NOMO-1 (cell line): ENCODE measurements at regions not wholly inside any gene's neighbourhood (a gene's known extent, or its start where the extent isn't known, plus 50 kb on each side); places are given as distances from the start of the nearest gene placed in this dataset.
"Not testable (repeated sequence)": the region's sequence is repeated elsewhere in the genome, so short reads cannot be mapped to it uniquely, and the experiment has no call there.

ENCODE experiments used
- DNase-seq, 2 experiments: peaks; one replicate each; lab custom pipeline; 2025; ENCODE audit not compliant: unreplicated experiment in 2 of 2; lab: John Stamatoyannopoulos, UW

DNA sequence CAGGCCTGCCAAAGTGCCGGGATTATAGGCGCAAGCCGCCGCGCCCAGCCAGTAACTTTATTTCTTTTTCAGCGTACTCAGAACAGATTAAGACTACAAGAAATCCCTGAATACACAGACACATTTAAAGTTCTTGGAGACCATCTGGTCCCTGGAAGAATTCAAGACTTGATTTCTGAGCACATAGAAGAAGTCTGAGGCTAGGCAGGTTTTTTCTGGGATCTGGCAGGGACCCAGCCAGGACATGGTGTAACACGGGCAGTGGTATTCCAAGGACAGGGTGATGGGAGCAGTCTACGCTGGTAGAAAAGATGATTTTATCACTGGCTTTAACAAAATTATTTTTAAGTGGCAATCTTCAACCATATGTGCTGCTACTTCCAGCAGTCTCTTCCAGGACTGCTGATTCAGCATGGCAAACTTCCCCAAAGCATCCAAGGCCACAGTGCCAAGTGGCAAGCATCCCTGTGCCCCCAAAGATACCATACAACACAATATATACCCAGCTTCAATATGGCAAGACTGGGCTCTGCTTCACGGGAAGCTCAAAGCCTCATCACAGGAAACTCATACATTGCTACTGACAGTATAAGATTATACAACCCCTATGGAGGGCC lies 105.2 kb upstream of the OR5AK2 start:
- no peak for DNase-seq

DNA sequence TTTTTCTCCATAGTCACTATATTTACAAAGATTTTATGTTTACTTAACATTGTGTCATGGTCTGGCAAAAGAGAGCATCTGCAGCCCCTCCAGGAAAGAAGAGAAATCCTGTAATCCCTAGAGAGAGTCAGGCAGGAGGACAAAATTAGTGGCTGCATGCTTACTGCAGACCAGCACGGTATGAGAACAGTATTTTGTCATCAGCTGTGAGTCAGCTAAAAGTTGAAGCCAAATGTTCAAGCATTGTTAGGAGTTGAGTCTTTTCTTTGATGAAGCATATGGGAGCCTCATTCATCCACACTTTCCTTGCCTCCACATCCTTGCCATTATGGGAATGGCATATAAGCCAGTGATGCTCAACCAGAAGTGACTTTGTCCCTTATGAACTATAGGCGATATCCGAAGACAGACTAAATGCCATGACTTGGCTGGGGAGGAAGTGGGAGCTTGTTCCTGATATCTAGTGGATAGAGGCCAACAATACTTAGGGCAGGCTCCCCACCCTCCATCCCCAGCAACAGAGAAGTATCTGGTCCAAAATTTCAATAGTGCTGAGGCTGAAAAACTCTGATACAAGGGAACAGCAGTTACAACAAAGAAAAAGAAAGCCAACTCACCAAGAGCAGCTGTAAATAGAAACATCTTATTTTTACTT lies 112.0 kb upstream of the OR5AK2 start:
- DNase-seq = no peak

DNA sequence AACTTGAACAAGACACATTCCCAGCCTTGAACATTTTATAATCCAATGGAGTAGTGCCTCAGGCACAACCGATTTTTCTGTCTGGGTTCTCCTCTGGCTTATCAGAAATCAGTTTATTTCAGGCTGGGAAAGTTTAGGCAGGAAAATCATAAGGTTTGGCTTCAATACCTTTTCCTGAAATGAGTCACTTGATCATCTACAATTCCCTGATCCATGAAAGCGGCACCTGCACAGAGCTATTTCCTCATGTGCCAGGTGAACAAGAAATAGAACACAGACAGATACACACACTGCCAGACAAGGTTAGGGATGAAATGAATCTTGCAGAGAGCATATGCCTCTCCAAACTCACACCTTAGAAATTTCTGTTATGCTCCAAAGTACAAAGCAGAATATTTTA lies 106.7 kb upstream of the OR9G4 start:
- DNase-seq = no peak

DNA sequence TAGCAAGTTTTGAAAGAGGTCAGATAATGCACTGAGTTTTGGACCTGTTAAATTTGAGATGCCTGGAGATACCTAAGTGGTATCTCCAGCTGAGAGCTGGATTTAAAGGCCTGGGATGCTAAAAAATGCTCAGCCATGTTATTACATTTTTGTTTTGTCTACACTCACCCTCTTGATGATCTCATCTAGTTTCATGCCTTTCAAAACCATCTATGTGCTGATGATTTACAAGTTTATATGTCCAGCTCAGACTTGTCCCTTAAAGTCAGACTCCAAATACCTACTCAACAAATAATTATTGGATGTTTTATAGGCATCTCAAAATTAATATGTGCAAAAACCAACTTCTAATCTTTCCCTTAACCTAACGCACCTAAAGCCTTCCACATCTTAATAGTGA lies 103.6 kb upstream of the OR9G4 start:
- DNase-seq = no peak

DNA sequence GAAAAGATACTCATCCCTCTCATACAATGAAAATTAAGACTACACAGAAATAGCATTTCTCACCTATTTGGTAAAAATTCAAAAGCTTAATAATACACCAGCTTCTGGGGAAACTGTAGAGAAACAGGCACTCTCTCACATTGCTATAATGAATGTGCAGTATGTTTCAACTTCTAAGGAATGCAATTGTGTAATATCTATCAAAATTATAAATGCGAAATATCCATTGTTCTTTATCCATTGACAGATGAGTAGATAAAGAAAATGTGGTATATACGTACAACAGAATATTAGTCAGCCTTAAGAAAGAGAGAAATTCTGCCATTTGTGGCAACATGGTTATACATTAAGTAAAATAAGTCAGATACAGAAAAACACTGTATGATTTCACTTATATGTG lies 101.4 kb upstream of the OR9G4 start:
- DNase-seq = no peak

DNA sequence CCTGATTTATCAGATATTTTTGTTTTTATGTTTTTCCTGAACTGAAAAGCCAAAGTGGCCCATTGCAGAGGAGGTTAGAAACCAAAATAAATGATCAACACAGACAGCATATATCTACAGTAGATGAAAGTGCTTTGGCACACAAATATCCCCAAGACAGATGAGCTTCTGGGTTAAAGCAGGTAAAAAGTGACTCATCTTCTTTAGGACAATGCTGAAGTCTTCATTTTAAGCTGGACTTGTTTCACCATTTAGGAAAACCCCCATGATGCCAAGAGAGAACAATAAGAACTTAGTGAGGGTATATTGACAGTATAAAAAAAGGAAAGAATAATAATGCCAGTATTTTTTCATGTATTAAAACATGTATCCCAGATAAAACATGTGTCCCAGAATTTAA lies 100.8 kb upstream of the OR9G4 start:
- no peak for DNase-seq

DNA sequence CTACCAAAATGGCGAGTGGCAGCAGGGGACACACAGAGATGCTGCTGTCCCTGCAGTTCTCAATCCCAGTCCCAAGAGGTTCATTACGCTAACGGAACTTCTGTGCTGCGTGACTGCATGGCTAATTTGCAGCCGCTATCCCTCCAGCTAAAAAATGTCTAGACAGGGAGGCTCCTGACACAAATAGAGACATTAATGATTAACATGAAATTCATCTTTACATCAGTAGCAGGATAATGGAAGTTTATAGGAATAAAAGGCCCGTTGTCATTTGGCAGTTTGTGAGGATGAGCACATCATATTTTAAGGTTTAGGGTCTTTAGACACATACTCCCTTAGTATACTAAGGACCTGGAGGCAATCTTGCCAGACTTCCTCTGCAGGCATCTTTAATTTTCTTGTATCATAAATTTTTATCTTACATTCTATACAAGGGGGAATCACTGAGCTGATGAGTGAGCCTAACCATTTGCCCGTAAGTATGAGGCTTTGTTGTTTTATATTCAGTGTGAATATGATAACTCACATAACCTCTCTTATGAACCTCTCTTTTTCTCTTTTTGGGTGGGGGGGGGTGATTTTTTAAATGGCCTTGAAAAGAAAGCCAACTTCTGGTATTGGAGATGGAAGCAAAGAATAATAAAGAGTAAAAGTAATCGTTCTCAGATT lies 99.8 kb upstream of the OR9G4 start:
- DNase-seq = no peak

DNA sequence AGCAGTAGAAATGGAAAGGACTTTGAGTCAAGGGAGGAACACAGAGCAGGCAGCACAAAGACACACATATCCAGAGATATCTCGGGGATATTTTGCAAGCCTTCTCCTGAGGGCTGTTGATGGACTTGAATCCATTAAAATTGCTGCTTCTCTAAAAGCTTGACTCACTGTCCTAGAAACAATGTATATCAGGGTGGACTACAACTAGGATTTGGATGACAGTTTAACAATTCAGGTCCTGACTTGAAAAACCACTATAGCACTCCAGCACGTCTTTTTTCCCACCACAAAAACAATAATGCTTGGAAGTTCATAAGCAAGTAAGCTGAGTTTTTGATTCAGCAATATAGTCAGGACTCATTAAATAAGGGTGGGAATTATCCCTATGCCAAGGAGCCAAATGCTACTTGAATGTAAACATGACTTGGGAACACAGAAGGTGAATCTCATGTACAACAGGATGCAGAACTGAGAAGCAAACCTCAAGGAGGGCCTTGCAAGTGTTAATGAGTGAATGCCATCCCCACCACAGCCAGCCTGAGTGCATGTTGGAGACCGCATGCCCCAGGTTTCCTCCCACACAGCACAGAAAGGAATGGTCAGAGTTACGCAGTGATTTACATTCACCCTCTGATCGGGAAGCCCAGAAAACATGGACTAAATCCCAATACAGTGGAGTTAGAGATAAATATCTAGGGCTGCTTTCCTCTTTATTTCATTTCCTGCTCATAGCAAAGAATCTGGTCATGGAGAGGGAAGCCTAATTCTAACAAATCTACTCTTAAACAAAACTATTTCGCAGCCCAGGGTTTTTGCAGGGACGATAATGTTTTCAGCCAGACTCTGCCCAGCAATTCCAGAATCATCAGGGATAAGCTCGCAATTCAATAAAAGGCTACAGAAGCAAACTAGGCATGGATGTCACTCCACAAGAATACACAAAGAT lies 98.4 kb upstream of the OR9G4 start:
- DNase-seq = no peak

DNA sequence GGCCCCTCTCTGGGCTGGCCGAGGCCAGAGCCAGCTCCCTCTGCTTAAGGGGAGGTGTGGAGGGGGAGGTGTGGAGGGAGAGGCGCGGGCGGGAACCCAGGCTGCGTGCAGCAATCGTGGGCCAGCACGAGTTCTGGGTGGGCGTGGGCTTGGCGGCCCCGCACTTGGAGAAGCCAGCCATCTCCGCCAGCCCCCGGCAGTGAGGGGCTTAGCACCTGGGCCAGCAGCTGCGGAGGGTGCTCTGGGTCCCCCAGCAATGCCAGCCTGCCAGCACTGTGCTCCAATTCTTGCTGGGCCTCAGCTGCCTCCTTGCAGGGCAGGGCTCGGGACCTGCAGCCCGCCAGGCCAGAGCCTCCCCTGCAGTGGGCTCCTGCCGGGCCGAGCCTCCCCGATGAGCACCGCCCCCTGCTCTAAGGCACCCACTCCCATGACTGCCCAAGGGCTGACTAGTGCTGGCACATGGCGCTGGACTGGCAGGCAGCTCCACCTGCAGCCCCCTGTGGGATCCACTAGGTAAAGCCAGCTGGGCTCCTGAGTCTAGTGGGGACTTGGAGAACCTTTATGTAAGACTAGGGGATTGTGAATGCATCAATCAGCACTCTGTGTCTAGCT lies 96.7 kb upstream of the OR9G4 start:
- no peak for DNase-seq

DNA sequence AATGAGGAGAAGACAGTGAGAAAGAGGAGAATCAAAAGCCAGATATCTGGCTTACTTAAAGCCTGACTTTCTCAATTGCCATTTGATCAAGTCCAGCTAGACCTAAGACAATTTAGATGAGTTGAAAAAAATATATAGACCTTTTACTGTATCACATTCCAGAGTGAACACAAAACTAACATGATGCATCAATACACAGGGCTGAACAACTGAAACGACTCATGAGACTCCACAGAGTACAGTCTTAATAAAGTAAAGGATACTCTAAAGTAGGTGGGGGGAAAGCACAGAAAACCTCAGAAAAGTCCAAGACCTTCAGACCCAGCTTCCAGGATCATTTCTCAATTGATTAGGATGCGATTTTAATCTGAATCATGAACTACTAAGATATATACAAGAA lies 95.3 kb upstream of the OR9G4 start:
- no peak for DNase-seq

DNA sequence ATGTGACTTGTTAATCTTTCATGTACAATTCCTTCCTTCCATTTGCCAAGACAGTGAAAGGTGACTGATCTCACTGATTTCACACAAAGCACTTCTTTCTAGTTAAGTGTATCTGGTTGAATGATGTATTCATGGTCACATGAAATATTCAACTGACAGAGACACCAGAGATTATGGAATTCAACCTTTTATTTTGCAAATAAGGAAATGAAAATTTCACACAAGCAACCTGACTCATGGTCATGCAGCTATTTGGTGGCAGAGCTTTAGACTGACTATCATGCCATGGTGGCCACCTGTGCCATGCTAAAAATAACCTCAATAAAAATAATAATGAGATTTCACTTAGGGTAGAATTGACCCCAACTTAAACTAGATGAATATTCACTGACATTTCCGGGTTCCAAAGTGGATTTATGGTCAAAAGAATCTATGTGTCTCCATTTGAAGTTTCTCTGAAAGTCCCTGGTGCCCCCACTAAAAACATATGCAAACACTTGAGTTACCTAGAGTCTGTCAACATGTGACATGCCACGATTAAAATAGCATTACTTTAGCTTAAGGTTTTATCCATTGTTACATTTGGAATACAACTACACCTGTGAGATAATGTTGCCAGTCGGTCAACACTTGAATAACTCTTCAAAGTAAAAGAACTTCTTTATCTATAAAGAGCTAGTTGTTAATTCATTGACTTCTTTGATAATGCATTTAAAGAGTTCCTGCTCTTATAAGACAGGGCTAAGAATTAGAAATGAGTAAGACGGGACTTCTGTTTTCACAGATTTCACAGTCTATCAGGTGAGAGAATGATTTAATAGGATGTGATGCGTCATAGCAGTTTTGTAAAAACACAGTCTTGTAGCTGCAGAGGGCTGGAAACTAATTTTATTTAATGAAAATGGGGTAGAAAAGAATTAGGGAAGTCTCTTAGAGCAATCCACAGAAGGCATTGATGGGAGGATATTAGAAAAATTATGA lies 94.6 kb upstream of the OR9G4 start:
- DNase-seq = no peak

DNA sequence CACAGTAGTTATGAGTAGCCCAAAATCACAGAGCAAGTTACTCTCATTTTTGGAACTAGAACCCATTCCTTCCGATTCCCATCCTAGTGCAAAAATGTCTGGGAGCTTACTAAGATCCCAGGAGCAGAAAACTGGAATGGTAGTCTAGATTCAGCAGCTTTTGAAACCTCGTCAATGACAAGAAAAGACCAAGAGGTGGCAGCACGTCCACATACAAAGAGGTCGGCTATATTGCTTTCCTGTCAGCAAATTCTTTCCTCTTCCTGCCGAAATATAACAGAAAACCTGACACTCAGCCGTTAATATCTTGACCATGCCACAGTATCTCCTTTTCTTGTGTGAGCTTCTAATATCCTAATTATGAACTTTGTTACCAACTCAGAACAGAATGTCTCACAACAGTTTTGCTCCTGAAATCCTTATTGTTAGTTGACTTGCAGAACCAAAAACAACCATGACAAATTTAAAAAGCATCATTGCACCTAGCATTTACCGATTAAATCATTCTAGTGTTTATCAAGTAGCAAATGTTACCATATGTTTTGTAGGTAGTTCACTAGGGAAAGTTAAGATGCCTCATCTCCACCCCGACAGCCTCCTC lies 92.8 kb upstream of the OR9G4 start:
- DNase-seq = peak in 1 of 2 experiments; percentile 55

DNA sequence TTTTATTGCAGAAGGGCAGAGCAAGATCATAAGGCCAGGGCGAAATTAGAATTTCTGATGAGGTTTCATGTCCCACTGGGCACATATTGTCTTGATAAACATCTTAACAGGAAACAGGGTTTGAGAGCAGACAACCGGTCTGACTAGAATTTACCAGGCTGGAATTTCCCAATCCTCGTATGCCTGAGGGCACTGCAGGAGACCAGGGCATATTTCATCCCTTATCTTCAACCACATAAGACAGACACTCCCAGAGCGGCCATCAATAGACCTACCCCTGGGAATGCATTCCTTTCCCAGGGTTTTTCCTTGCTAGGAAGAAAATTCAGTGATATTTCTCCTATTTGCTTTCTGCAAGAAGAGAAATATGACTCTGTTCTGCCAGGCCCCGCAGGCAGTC lies 78.9 kb upstream of the OR9G4 start:
- DNase-seq = not testable (repeated sequence)

DNA sequence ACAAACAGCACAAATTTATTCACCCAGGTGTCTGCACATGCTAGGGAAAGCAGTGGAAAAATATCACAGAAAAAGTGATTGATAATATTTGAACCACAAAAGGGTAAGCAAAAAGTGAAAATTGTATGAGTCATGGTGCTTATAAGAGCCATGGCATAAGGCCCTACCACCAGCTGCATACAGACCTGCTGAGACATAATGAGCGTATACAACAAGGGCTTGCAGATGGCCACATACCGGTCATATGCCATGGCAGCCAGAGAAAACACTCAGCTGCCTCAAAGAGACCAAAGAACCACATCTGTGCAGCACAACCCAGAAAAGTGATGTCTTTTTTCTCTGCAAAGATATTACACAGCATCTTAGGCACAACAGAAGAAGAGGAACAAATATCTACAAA lies 71.4 kb upstream of the OR9G4 start:
- no peak for DNase-seq

DNA sequence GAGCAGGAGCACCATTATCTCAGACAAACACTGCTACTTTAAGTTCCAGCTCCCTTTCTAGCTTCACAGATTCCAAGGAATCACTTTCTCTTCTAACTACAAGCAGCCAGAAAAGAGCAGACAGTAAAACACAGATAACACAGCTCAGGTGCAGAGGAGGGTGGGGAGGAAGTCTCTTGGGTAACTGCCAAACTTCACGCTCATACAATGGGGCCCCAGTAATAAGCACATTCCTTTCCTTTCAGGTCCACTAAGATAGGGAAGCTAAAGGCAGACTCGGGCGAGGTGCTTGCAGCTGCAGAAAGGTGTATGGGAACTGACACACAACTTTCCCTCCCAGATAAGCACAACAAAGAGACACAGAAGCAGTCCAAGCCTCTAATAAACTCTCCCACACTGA lies 69.2 kb upstream of the OR9G4 start:
- DNase-seq = no peak

DNA sequence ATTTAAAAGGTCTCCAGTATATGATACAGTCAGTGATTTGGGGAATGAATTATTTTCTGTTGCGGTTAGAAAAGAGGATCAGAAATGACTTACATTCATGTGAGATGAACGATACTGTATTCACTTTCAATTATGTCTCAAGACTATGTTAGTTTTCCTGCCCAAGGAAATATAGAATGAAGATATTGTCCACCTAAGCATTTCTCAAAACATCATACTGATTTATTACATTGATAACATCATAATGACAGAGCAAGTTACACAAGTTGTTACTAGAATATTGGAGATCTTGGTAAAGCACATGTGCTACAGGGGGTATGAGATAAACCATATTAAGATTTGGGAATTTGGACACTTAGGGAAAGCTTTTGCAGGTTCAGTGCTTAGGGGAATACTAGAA lies 67.8 kb upstream of the OR9G4 start:
- DNase-seq = no peak

DNA sequence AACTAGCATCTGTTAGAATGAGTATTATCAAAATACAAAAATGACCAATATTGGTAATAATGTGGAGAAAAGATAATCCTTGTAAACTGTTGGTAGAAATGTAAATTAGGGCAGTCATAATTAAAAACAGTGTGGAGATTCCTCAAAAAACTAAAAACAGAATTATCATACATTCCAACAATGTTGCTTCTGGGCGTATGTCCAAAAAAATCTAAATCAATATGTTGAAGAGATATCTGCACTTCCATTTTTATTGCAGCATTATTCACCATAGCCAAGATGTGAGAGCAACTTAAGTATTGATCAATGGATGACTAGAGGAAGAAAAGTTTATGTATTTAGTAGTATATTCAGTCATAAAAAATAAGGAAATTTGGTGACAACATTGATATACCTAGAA lies 59.8 kb upstream of the OR9G4 start:
- DNase-seq = no peak

DNA sequence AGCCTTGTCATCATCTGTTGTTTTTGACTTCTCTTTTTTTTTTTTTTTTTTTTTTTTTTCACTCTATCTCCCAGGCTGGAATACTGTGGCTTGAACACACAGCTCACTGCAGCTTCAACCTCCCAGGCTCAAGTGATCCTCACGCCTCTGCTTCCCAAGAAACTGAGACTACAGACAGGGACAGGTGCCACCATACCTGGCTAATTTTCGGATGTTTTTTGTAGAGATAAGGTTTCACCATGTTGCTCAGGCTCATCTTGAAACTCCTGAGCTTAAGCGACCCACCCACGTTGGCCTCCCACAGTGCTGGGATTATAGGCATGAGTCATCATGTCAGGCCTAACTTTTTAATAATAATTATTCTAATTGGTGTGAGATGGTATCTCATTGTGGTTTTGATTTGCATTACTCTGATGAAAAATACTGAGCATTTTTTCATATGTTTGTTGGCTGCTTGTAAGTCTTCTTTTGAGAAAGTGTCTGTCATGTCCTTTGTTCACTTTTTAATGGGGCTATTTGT lies 51.3 kb upstream of the OR9G4 start:
- no peak for DNase-seq
